K562 (cell line): ENCODE measurements at regions not wholly inside any gene's neighbourhood (a gene's known extent, or its start where the extent isn't known, plus 50 kb on each side); places are given as distances from the start of the nearest gene placed in this dataset.

ENCODE experiments used
- CHD4 ChIP-seq: fragments of 200-600 bp; sonication (generic); IDR thresholded peaks from 3 replicates; pipeline ENCODE4 v1.6.1; 2012; ENCODE audit warnings: low read depth, mild to moderate bottlenecking, mixed read lengths, low read length, inconsistent platforms; ENCODE audit not compliant: insufficient read depth, insufficient replicate concordance, poor library complexity, severe bottlenecking
- FOXO4 ChIP-seq: fragments of 450-650 bp; formaldehyde crosslinking; IDR thresholded peaks from 2 replicates; pipeline ENCODE4 v1.4.0; 2020; ENCODE audit warnings: mild to moderate bottlenecking, moderate library complexity
- GATAD2A ChIP-seq: fragments of 450-650 bp; IDR thresholded peaks from 2 replicates; pipeline ENCODE4 v1.6.1; 2017
- GTF3C2 ChIP-seq: IDR thresholded peaks from 3 replicates; pipeline ENCODE4 v1.6.1; 2011; ENCODE audit warnings: borderline replicate concordance, mild to moderate bottlenecking, moderate library complexity; ENCODE audit not compliant: insufficient read length; ENCODE audit errors: extremely low read depth
- MIER1 ChIP-seq: fragments of 450-650 bp; IDR thresholded peaks from 2 replicates; pipeline ENCODE4 v1.6.1; 2016; ENCODE audit warnings: antibody characterized with exemption, mild to moderate bottlenecking, low read depth
- NCOR1 ChIP-seq: fragments of 450-650 bp; IDR thresholded peaks from 2 replicates; pipeline ENCODE4 v1.6.1; 2016; ENCODE audit warnings: mild to moderate bottlenecking, moderate library complexity
- SMARCA4 ChIP-seq: fragments of 450-650 bp; IDR thresholded peaks from 2 replicates; pipeline ENCODE4 v1.6.1; 2016
- STAG1 ChIP-seq: sonication (generic); formaldehyde crosslinking; IDR thresholded peaks from 2 replicates; pipeline ENCODE4 v1.5.0; 2020; ENCODE audit warnings: missing genetic modification reagents, borderline replicate concordance
- ZBTB40 ChIP-seq, 2 experiments: fragments of 450-650 bp in 1 of 2; sonication (generic) in 1 of 2; formaldehyde crosslinking in 1 of 2; IDR thresholded peaks; 2 replicates each; pipeline versions ENCODE4 v1.7.1 to v1.9.0; 2016 to 2022; ENCODE audit warnings: inconsistent platforms in 1 of 2, mild to moderate bottlenecking in 1 of 2, missing genetic modification reagents in 1 of 2

- TF ChIP-seq ZBTB40 (IDR thresholded peaks at IDR 0.05) (no peak), ZBTB40 (CRISPR knock-in tag; IDR thresholded peaks at IDR 0.05) (no peak), GTF3C2 (no peak), NCOR1 (no peak), STAG1 (CRISPR knock-in tag) (no peak), SMARCA4 (no peak), FOXO4 (CRISPR knock-in tag) (no peak), CHD4 (no peak), GATAD2A (no peak), MIER1 (no peak)
- TF ChIP-seq, all 486 proteins: peak for 0
Measured at GRCh38 chr12:5345534-5345933, 86.4 kb upstream of the NTF3 start (continued).
